GM19452 (cell line): ENCODE measurements at regions not wholly inside any gene's neighbourhood (a gene's known extent, or its start where the extent isn't known, plus 50 kb on each side); places are given as distances from the start of the nearest gene placed in this dataset.

Source experiments
- ATAC-seq: cut with Tn5 transposase; IDR thresholded peaks from one replicate; pipeline ENCODE4 v1.9.1; 2021; ENCODE audit not compliant: unreplicated experiment

DNA sequence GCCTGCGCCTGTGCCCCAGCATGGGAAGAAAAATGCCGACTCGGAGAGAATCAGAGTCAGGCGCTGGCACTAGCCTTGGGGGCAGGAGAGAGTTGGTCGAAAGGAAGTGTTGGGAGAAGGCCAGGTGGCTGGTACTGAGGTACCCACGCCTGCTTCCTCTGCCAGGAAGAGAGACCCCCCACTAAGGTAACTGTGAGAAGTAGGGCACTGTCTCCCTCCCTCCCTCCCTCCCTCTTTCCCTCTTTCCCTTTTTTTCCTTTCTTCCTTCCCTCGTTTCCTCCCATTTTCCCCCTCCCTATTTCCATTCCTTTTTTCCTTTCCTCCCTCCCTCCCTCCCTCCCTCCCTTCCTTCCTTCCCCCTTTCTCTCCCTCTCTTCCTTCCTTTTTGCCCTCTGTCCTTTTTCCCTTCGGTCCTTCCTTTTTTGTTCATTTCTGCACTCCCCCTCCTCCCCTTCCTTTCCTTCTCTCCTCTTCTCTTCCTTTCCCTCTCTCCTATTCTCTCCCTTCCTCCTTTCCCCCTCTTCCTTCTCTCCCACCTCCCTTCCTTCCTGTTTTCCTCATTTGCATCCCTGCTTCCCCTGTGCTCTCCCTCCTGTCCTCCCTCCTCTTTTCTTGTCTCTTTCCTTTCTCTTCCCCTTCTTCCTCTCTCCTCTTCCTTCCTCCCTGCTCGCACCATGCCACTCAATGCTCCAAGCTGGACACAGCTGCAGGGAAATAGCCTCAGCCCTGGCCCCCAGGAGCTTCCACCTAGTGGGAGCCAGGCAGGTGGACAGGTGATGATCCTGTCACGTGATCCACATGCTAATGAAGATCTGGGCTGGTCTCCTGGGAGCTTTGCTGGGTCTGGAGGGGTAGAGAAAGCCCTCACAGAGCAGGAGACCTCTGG is 148.0 kb downstream of the DHX35 start:
- ATAC-seq = no peak

DNA sequence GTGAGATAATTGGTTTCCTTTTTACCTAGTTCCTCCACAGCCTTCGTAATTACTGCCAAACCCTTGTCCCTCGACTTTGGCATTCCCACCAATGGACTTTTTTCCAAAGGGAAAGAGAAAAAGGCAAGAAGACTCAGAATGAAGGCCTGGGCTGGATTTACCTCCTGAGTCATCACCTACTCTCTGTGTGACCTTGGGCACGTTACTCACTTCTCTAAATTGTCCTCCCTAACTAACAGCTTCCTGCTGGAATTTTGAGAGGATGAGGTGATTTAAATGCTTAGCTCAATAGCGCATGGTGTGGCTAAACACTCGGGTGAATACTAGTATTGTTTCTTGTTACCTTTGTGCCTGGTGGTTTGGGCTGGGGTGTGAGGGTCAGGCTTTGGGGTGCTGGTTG is 146.6 kb downstream of the DHX35 start:
- ATAC-seq = no peak

DNA sequence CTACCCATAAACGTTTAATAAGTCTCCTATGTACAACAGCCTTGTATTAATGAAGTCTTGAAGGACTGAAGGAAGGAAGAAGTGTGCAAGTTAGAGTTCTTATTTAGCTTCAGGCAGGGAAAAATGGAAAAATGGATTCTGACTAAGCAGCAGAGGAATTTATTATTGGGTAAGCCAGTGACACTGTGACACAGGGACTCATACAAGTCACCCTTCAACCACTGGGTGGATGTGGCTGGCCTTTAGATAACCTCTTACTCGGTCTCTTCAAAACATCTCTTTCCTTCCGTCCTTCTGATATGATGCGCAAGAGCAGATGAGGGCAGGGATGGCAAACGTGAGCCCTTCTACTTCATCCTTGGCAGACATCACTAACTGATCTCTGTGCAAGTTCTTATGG is 145.6 kb downstream of the DHX35 start:
- no peak for ATAC-seq

DNA sequence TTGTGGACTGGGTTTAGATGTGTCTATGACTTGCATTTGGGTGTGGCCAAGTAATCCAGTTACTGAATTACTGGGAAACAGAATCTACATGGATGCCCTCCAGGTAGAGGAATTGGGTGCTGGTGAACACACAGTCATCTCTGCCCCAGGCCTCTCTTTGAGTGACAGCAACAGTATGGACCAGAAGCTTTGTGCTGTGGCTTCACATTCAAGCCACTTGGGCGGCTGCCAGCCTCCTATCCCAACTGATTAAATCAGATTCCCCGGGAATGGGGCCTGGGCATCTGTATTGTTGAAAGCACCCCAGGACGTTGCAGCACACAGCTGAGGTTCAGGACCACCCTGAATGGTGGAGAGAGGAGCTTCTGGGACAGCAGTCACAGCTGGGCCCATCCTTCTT is 144.6 kb downstream of the DHX35 start:
- no peak for ATAC-seq

DNA sequence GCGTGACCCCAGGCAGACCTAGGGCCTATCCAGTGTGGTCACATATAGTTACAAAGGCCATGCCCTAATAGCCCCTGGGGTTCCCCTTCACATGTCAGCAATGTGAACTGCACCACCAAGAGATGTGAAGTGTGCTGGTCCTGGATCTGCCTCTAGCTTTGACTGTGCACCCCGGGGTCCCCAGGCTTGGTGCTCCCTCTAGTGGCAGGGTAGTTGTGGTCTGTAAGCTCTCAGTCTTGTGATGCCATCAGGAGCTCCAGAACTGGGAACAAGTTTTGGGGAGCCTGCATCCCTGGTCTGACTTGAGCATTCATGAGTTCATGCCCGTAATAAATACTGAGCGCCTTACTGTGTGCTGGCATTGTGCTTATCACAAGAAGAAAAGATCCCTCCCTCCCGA is 143.4 kb downstream of the DHX35 start:
- no peak for ATAC-seq

DNA sequence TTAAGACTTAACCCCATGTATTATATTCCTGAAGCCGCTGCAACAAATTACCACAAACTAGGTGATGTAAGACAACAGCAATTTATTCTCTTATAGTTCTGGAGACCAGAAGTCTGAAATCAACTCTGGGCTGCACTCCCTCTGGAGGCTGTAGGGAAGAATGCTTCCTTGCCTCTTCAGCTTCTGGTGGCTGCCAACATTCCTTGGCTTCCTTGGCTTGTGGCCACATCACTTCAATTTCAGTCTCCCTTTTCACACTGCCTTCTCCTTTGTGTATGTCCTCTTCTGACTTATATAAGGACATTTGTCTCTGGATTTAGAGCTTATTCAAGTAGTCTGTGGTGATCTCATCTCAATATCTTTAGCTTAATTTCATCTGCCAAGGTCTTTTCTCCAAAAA is 141.6 kb downstream of the DHX35 start:
- ATAC-seq = no peak

DNA sequence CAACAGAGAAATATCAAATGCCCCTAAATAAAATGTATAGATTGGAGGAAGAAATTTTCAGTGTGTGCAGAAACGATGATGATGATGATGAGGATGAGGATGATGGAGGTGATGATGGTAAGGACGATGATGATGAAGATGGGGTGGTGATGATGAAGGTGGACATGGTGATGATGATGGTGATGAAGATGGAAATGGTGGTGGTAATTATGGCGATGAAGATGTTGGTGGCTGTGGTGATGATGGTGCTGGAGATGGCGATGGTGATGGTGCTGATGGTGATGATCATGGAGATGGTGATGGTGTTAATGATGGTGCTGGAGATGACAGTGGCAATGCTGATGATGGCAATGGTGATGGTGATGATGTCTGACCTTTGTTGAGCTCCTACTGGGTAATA is 141.2 kb downstream of the DHX35 start:
- no peak for ATAC-seq

DNA sequence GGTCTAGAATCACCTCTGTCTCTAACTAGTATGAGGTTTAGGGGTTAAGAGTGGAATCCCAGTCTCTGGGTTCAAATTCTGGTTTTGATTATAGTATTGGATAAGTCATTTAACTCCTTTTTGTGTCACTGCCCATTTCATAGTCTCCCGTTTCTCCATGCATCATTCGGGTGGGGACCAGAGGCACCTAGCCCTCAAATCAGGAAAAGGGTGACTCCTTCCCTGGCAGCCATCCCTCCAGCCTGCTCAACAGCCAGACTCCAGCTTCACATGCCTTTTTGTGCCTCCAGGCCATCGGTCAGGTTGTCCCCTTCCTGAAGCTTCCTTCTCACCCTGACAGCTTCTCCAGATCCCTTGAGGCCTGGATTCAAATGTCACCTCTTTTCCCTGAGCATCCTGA is 139.8 kb downstream of the DHX35 start:
- no peak for ATAC-seq

DNA sequence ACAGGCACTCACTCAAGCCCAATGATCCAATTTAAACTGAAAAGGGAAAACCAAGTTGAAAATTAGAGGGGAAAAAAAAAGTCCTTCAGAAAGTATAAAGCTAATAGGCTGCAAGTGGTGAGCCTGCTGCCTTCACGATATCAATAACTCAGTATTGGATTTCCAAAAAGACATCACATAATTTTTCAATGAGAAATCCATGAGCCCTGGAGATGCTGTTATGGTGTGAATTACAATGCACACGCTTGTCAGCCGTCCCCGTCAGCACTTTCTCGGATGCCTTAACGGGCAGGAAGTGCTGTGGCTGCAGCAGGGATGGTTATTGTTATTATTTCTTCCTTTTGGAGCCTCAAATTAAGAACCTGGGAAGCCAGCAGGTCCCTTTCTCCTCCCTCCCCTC is 138.5 kb downstream of the DHX35 start:
- ATAC-seq = no peak

DNA sequence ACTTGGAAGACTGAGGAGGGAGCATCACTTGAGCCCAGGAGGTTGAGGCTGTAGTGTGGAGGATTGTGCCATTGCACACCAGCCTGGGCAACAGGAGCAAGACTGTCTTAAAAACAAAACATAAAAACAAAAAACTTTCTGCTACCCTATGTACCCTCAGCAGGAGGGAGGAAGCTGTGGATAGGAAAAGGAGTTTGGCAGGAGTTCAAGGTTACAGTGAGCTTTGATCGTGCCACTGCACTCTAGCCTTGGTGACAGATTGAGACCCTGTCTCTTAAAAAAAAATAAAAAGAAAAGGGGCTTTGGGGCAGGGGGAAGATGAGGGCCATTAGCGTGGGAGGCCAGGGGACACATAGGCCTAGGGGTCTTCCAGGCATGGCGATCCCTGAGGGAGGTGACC is 135.7 kb downstream of the DHX35 start:
- ATAC-seq = no peak

DNA sequence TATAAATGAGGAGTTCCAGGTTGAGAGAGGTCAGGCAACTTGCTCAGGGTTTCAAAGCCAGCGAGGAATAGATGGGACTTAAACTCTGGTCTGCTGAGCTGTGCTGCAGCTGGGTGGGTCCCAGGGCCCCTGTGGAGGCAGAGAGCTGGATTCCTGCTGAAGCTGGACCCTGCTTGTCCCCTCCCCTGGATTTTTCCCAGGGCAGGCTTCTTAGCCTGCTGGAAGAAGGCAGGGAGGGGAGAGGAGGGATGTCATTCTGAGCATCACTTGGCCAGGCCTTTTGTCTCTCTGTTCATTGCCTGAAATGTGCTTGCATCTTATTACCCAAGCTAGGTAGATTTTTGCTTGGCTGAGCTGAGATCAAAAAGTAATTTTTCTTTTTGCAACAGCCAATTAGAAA is 133.7 kb downstream of the DHX35 start:
- ATAC-seq = no peak

DNA sequence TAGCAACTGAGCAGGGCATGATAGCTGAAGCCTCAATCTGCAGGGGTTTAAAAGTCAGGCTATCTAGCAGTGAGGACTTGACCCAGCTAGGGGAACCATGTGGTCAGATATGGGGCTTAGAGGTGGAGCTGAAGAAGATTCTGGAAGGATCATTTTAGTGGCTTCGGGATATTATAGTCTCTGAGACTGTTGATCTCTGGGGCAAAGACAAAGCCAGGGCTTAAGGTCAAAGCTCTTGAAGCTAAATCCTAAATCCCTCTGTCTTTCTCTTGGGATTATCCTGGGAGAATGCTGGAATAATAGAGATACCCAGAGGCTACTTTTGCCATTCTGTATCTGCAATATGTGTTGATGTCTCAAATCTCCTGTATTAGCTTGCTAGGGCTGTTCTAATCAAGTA is 132.2 kb downstream of the DHX35 start:
- no peak for ATAC-seq

DNA sequence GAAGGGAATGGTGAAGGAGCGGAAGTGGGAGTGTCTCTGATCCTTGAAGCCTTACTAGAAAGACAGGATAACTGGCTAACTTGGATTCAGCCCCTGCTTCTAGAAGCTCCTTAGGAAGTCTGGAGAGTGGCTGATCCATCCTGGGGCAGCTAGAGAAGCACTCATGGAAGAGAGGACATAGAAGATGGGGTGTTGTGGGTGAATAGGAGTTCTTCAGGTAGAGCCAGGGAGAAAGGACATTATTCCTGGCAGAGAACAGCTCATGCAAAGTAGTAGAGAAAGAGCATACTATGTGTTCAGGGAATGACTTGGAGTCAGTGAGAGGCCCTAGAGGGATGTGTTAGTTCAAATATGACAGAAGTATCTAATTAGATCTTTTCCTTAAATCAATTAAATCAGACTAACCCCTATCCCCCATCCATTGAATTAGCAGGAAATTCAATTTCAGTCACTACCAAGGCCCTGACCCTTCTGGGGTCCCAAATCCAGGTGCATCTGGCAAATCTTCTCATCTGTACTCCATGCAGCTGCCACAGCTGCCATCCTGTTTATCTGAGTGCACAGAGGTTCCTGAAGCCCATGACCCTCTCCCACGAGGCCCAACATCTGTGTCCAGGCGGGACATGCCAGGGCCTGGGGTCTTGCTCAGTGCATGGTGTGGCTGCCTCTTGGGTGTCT is 130.7 kb downstream of the DHX35 start:
- ATAC-seq = no peak

DNA sequence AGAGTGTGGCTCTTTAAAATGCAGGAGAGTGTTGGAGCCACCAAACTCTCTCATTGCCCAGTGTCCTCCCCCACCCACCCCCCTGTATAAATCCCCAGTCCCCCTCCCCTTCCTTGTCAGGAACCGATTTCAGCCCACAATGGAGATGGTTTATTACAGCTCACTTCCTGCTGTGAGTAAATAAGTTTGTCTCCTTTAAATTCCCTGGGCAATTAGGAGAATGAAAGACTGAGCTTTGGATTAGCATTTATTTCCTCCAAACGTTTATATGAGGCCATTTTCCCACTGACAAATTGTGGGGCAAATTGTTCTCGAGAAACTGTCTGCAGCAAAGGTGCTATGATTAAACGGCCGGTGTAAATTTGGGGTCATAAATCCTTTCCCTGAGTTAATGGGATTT is 128.8 kb downstream of the DHX35 start:
- ATAC-seq = no peak

DNA sequence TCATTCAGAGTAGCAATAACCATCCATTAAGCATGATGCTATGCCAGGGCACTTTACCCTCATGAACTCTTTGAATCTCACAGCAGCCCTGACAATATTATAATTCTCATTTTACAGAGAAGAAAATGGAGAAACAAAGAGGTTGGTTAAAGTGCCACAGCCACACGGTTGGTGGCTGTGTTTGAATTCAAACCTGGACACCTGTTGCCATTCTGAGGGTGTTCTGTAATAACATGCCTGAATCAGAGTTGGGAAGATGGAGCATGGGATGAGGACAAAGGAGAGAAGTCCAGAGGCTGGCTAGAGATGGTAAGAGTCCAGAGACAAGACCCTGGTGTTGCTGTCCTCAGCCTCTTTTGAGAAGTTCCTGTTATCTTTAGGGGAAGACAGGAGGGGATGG is 127.7 kb downstream of the DHX35 start:
- no peak for ATAC-seq
